ENCODE measurements at regions not wholly inside any gene's neighbourhood (a gene's known extent, or its start where the extent isn't known, plus 50 kb on each side); places are given as distances from the start of the nearest gene placed in this dataset.

DNA sequence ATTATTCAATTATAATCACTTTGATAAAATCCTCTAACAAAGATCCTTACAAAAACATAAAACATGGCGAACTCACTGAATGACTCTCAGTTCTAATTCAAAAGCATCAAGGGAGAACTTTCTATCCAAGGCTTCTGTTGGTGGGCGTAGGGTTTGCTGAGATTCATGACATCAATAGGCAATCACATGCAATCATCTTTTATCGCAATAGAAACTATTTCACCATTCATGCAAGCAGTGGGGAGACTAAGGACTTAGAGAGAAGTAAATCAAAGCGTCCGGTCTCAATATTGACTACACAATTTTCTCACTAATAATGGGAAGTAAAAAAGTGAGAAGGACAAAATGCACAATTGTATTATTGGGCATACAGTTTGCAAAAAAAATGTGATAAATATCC is 168.7 kb downstream of the SCG2 start:
- Mint-ChIP-seq H3K4me1 (ENCODE audit: low read depth) (no peaks in the 10 kb centered on the region), H3K36me3 (ENCODE audit: low read depth) (no peaks in the 10 kb centered on the region), H3K4me3 (no peak overlapping the region), H3K27me3 (no peaks in the 10 kb centered on the region), H3K27ac (no peak overlapping the region), H3K9me3 (peaks cover 5% of the 10 kb centered on the region)
- intact Hi-C loops (cut with micrococcal nuclease): no loop called here

GRCh38 chr2:223437788-223438187 is 164.4 kb downstream of the SCG2 start:
- Mint-ChIP-seq H3K4me3 (no peak overlapping the region), H3K36me3 (ENCODE audit: low read depth) (no peaks in the 10 kb centered on the region), H3K27ac (no peak overlapping the region), H3K4me1 (ENCODE audit: low read depth) (no peaks in the 10 kb centered on the region), H3K9me3 (no peaks in the 10 kb centered on the region), H3K27me3 (no peaks in the 10 kb centered on the region)
- intact Hi-C loops (cut with micrococcal nuclease): no loop called here

GRCh38 chr2:223439184-223439583 is 163.0 kb downstream of the SCG2 start:
- Mint-ChIP-seq H3K27ac (no peak overlapping the region), H3K27me3 (no peaks in the 10 kb centered on the region), H3K4me1 (ENCODE audit: low read depth) (no peaks in the 10 kb centered on the region), H3K36me3 (ENCODE audit: low read depth) (no peaks in the 10 kb centered on the region), H3K9me3 (no peaks in the 10 kb centered on the region), H3K4me3 (no peak overlapping the region)
- intact Hi-C loops (cut with micrococcal nuclease): no loop called here

GRCh38 chr2:223439786-223440185 is 162.4 kb downstream of the SCG2 start:
- Mint-ChIP-seq H3K4me1 (ENCODE audit: low read depth) (no peaks in the 10 kb centered on the region), H3K27ac (no peak overlapping the region), H3K27me3 (no peaks in the 10 kb centered on the region), H3K9me3 (no peaks in the 10 kb centered on the region), H3K36me3 (ENCODE audit: low read depth) (no peaks in the 10 kb centered on the region), H3K4me3 (no peak overlapping the region)
- intact Hi-C loops (cut with micrococcal nuclease): no loop called here

GRCh38 chr2:223442847-223443246 is 159.3 kb downstream of the SCG2 start:
- Mint-ChIP-seq H3K36me3 (ENCODE audit: low read depth) (no peaks in the 10 kb centered on the region), H3K27ac (no peak overlapping the region), H3K9me3 (no peaks in the 10 kb centered on the region), H3K4me1 (ENCODE audit: low read depth) (no peaks in the 10 kb centered on the region), H3K27me3 (no peaks in the 10 kb centered on the region), H3K4me3 (no peak overlapping the region)
- intact Hi-C loops (cut with micrococcal nuclease): no loop called here

DNA sequence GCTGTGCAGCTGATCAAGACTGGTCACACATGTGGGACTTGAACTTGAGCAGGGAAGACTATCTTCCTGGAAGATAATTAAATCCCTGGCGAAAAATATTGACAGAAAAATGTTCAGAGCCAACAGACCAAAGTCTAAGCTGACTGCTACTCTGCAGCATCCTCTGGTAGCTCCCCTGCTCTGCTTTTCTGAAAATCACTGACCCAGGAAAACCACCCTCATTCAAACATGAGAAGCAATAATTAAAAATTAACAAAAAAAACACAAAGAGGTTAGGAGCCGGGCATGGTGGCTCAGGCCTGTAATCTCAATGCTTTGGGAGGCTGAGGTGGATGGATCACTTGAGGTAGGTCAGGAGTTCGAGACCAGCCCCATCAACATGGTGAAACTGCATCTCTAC is 151.9 kb downstream of the SCG2 start:
- intact Hi-C loops (cut with micrococcal nuclease): no loop called here
- H3K4me3 Mint-ChIP-seq: no peak overlapping the region
- no peaks in the 10 kb centered on the region for H3K9me3 Mint-ChIP-seq
- no peak overlapping the region for H3K27ac Mint-ChIP-seq
- H3K4me1 Mint-ChIP-seq (ENCODE audit: low read depth): no peaks in the 10 kb centered on the region
- no peaks in the 10 kb centered on the region for H3K27me3 Mint-ChIP-seq
- no peaks in the 10 kb centered on the region for H3K36me3 Mint-ChIP-seq (ENCODE audit: low read depth)

DNA sequence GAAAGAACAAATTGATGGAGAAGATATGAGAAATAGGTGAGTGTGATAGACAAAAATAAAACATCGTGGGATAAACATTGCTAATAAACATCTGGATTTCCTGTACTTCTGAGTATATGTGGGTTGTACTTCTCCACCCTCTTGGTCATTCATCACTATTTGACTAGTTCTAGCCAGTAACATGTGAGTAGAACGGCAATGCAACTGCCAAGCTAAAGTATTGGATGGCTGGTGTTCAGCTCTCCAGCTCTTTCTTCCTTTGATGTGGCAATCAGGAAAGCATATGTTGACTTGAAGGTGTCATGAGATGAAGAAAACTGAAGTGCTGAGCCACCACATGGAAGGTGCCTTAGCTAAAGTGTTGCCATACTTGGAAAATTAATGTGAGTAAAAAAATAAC is 144.9 kb downstream of the SCG2 start:
- Mint-ChIP-seq H3K4me1 (ENCODE audit: low read depth) (peaks cover 27% of the 10 kb centered on the region), H3K9me3 (peaks cover 8% of the 10 kb centered on the region), H3K36me3 (ENCODE audit: low read depth) (peaks cover 2% of the 10 kb centered on the region), H3K27me3 (no peaks in the 10 kb centered on the region), H3K27ac (no peak overlapping the region), H3K4me3 (no peak overlapping the region)
- intact Hi-C loops (cut with micrococcal nuclease): no loop called here

DNA sequence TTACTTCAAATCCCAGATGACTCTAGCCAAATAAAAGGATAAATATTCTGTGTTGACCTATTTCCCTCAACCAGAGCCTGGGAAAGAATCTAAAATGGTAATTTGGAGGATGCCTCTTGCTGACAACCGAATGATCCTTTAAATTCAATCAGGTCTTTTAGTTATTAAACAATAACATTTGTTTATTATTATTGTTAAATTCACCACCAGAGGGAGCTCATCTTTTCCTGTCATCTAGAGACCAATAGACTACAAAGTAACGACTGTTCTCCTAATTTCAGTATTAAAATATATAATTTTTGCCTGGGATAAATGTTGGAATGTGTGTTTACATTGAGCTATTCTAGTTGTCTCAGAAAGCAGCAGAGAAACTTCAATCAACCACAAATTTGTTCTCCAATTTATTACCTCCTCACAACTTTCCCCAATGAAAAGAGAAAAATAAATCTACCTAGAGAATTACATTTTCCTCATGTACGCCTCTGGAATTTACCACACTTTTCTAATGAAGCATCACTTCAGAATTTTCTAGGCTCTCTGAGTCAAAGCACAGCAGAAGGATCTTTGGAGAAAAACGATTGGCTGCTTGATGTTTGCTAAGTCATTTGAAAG is 142.7 kb downstream of the SCG2 start:
- intact Hi-C loops (cut with micrococcal nuclease): no loop called here
- H3K4me1 Mint-ChIP-seq (ENCODE audit: low read depth): peaks cover 48% of the 10 kb centered on the region
- H3K4me3 Mint-ChIP-seq: no peak overlapping the region
- H3K27me3 Mint-ChIP-seq: no peaks in the 10 kb centered on the region
- H3K9me3 Mint-ChIP-seq: peaks cover 23% of the 10 kb centered on the region
- no peak overlapping the region for H3K27ac Mint-ChIP-seq
- H3K36me3 Mint-ChIP-seq (ENCODE audit: low read depth): peaks cover 8% of the 10 kb centered on the region

GRCh38 chr2:223460209-223460608 is 142.0 kb downstream of the SCG2 start:
- Mint-ChIP-seq H3K4me3 (no peak overlapping the region), H3K9me3 (peaks cover 25% of the 10 kb centered on the region), H3K27me3 (no peaks in the 10 kb centered on the region), H3K27ac (no peak overlapping the region), H3K36me3 (ENCODE audit: low read depth) (peaks cover 8% of the 10 kb centered on the region), H3K4me1 (ENCODE audit: low read depth) (peaks cover 55% of the 10 kb centered on the region)
- intact Hi-C loops (cut with micrococcal nuclease): no loop called here

DNA sequence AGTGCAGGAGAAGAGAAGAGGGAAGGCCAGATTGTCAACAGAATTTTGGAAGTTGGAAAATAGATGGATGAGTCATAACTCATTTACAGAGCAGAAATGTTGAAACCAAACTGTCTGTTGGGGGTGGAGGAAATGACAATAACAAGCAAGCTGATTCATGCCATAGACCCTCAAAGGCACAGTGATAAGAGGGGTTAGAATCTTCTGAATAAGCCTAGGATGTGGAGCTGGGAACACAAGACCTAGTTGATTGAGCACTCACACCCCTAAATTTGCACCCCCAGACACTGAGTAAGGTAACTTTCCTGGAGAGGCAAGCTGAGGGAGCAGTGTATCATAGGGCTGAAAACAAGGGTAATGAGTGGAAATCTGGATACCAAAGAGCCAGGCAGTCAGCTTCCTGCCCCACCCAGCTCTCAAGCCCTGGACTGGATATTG is 141.4 kb downstream of the SCG2 start:
- Mint-ChIP-seq H3K36me3 (ENCODE audit: low read depth) (peaks cover 8% of the 10 kb centered on the region), H3K4me1 (ENCODE audit: low read depth) (peaks cover 61% of the 10 kb centered on the region), H3K27me3 (no peaks in the 10 kb centered on the region), H3K9me3 (peaks cover 25% of the 10 kb centered on the region), H3K4me3 (no peak overlapping the region), H3K27ac (no peak overlapping the region)
- intact Hi-C loops (cut with micrococcal nuclease): no loop called here

- no peak overlapping the region for H3K27ac Mint-ChIP-seq
- peaks cover 76% of the 10 kb centered on the region for H3K4me1 Mint-ChIP-seq (ENCODE audit: low read depth)
- no peaks in the 10 kb centered on the region for H3K27me3 Mint-ChIP-seq
- peaks cover 25% of the 10 kb centered on the region for H3K9me3 Mint-ChIP-seq
- intact Hi-C loops (cut with micrococcal nuclease): no loop called here
- peaks cover 8% of the 10 kb centered on the region for H3K36me3 Mint-ChIP-seq (ENCODE audit: low read depth)
- H3K4me3 Mint-ChIP-seq: no peak overlapping the region
Measured at GRCh38 chr2:223464071-223464470, 138.1 kb downstream of the SCG2 start.

- intact Hi-C loops (cut with micrococcal nuclease): no loop called here
- no peak overlapping the region for H3K4me3 Mint-ChIP-seq
Measured at GRCh38 chr2:223465793-223466192, 136.4 kb downstream of the SCG2 start.

DNA sequence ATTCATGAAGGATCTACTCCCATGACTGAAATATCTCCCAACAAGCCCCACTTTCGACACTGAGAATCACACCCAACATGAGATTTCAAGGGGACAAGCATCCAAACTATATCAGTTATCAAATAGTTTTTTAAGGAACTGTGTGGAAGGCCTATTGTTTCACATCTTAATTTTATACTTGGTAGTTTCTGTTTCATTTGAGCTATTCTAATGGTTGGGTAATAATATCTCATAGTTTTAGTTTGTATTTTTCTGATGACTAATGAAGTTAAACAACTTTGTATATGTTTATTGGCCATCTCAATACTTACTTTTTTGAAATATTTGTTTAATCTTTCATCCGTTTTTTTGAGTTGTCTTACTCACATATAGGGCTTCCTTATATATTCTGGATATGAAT is 135.0 kb downstream of the SCG2 start:
- peaks cover 50% of the 10 kb centered on the region for H3K4me1 Mint-ChIP-seq (ENCODE audit: low read depth)
- intact Hi-C loops (cut with micrococcal nuclease): no loop called here
- H3K27ac Mint-ChIP-seq: no peak overlapping the region
- peaks cover 7% of the 10 kb centered on the region for H3K36me3 Mint-ChIP-seq (ENCODE audit: low read depth)
- peaks cover 18% of the 10 kb centered on the region for H3K9me3 Mint-ChIP-seq
- no peak overlapping the region for H3K4me3 Mint-ChIP-seq
- H3K27me3 Mint-ChIP-seq: no peaks in the 10 kb centered on the region

More at GRCh38 chr2:223465793-223466192, 136.4 kb downstream of the SCG2 start:
- Mint-ChIP-seq H3K27me3 (no peaks in the 10 kb centered on the region), H3K27ac (no peak overlapping the region), H3K4me1 (ENCODE audit: low read depth) (peaks cover 63% of the 10 kb centered on the region), H3K9me3 (peaks cover 25% of the 10 kb centered on the region), H3K36me3 (ENCODE audit: low read depth) (peaks cover 8% of the 10 kb centered on the region)

DNA sequence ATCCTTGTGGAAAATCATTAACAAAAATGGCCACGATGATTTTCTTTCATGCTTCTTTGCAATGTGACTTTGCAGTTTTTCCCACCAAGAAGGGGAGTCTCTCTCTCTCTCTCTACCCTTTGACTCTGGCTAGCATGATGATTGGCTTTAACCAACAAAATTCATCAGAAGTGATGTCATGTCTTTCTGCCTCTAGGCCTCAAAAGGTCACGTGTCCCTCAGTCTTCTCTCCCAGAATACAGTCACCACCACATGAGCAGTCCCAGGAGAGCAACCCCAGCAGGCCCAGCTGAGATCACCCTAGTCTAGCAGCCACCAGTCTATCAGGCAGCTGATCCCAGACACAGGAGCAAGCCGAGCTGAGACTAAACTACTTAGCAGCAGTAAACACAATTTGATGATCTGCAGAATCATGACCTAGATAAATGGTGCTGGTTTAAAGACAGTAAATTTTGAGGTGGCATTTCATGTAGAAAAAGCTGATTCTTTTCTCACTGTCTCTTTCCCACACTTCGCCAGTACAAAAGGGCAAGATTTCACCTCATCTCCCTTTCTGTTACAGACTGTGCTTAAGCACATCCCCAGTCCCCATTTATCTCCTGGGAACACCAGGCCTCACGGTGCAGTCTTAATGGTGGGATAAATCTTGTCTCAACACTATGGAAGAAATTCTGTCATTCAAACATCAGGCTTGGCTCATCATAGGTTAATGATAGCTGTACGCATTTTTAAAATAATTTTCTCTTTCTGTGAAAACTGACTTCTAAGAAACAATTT is 132.7 kb downstream of the SCG2 start:
- Mint-ChIP-seq H3K27me3 (no peaks in the 10 kb centered on the region), H3K27ac (no peak overlapping the region)
- intact Hi-C loops (cut with micrococcal nuclease): no loop called here

GRCh38 chr2:223470602-223471001 is 131.6 kb downstream of the SCG2 start:
- Mint-ChIP-seq H3K4me1 (ENCODE audit: low read depth) (peaks cover 18% of the 10 kb centered on the region), H3K4me3 (no peak overlapping the region), H3K36me3 (ENCODE audit: low read depth) (no peaks in the 10 kb centered on the region), H3K27me3 (no peaks in the 10 kb centered on the region), H3K9me3 (peaks cover 10% of the 10 kb centered on the region), H3K27ac (no peak overlapping the region)
- intact Hi-C loops (cut with micrococcal nuclease): no loop called here

More for the DNA sequence above, 132.7 kb downstream of the SCG2 start:
- Mint-ChIP-seq H3K4me3 (no peak overlapping the region), H3K4me1 (ENCODE audit: low read depth) (peaks cover 28% of the 10 kb centered on the region), H3K36me3 (ENCODE audit: low read depth) (no peaks in the 10 kb centered on the region), H3K9me3 (peaks cover 12% of the 10 kb centered on the region)
